HG03378 (cell line): ENCODE measurements at regions not wholly inside any gene's neighbourhood (a gene's known extent, or its start where the extent isn't known, plus 50 kb on each side); places are given as distances from the start of the nearest gene placed in this dataset.
A peak's percentile ranks its signal among the peaks of the same experiment; 100 is the strongest.

Experiments
- ATAC-seq: cut with Tn5 transposase; IDR thresholded peaks from one replicate; pipeline ENCODE4 v1.9.1; 2021; ENCODE audit warnings: mild to moderate bottlenecking, moderate library complexity; ENCODE audit not compliant: unreplicated experiment

- no peak for ATAC-seq
Measured at GRCh38 chr3:59547874-59548273, 498.0 kb upstream of the CFAP20DC start.

- ATAC-seq: no peak
Measured at GRCh38 chr3:59546522-59546921, 496.7 kb upstream of the CFAP20DC start.

DNA sequence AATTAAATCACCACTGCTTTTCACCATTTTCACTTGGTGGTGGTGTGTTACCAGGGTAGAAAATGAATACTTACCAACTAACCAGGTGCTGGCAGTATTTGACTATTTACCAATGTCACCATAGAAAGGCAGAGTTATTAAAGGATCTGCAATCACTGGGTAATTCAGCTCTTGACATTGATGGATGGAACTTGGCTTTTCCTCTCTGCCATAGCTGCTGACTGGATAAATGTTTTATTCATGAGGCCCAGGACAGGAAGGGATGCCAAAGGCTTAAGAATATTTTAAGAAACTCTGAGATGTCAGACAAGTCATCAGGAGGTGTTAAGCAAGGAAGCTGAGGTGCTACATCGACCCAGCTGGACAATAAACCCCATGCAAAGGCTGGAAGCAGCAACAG lies 495.5 kb upstream of the CFAP20DC start:
- ATAC-seq: no peak

- ATAC-seq: no peak
Measured at GRCh38 chr3:59542276-59542675, 492.5 kb upstream of the CFAP20DC start.

DNA sequence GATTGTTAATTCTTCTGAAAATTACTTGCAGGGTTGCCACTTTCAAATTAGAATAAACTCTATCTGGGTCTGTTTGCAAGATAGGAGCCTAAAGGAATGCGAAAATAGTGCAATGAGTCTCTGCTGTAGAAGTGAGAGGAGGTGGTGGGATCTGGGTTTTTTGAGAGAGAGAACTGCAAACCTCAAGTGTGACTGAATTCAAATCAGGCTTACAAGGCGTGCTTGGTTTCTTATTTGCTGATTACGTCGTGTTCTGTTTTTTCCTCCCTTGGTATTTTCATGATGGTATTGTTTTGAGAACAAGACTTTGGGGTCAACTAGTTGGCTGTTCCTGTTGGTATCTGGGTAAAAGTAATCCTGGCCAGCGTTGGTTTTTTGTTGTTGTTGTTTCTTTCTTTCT lies 490.9 kb upstream of the CFAP20DC start:
- ATAC-seq: peak; percentile 90

GRCh38 chr3:59540241-59540640 lies 490.4 kb upstream of the CFAP20DC start:
- ATAC-seq: no peak

GRCh38 chr3:59538753-59539432 lies 489.1 kb upstream of the CFAP20DC start:
- no peak for ATAC-seq

GRCh38 chr3:59535791-59536221 lies 486.0 kb upstream of the CFAP20DC start:
- ATAC-seq: no peak

GRCh38 chr3:59531994-59532393 lies 482.2 kb upstream of the CFAP20DC start:
- ATAC-seq: no peak

- no peak for ATAC-seq
Measured at GRCh38 chr3:59531066-59531745, 481.4 kb upstream of the CFAP20DC start.

- ATAC-seq: no peak
Measured at GRCh38 chr3:59528251-59528650, 478.4 kb upstream of the CFAP20DC start.

DNA sequence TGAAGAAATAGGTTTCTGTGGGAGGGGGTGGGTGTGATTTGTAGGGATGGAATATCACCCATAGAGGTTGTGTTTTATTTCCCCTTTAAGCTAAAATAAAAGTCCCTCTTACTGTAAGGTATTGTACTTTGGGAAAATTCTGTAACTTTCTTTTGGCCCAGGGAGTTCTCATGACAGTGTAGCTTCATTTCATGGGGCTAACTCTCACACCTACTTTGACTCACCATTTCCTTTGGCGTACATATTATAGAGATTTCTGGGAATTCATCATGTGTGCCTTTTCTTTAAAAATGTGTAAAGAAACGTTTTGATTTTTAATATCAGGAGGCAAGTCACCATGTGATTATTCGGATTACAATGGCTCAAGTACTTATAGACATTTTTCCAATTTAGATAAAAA lies 477.7 kb upstream of the CFAP20DC start:
- no peak for ATAC-seq

- no peak for ATAC-seq
Measured at GRCh38 chr3:59526999-59527398, 477.2 kb upstream of the CFAP20DC start.

GRCh38 chr3:59522550-59522949 lies 472.7 kb upstream of the CFAP20DC start:
- no peak for ATAC-seq

- no peak for ATAC-seq
Measured at GRCh38 chr3:59519094-59519493, 469.3 kb upstream of the CFAP20DC start.

- ATAC-seq: no peak
Measured at GRCh38 chr3:59518283-59519055, 468.6 kb upstream of the CFAP20DC start.

DNA sequence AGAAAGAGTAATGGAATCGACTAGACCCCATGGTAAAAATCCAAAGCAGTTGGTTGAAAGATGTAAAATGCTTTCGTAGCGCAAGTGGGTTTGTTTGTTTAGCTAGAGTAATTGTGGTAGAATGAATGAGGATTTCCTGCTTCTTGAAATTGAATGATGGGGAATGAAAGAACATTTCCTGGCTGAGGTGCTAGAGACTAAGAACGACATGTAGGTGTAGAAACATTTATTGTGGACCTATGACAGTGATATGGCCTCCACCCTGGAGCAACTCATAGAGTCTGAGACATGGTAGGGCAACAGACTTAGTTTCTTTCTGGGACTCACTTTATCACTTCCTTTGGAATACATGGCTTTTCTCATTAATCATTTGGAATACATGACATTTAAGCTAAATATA lies 467.6 kb upstream of the CFAP20DC start:
- ATAC-seq: no peak

- ATAC-seq: no peak
Measured at GRCh38 chr3:59515966-59516365, 466.1 kb upstream of the CFAP20DC start.

DNA sequence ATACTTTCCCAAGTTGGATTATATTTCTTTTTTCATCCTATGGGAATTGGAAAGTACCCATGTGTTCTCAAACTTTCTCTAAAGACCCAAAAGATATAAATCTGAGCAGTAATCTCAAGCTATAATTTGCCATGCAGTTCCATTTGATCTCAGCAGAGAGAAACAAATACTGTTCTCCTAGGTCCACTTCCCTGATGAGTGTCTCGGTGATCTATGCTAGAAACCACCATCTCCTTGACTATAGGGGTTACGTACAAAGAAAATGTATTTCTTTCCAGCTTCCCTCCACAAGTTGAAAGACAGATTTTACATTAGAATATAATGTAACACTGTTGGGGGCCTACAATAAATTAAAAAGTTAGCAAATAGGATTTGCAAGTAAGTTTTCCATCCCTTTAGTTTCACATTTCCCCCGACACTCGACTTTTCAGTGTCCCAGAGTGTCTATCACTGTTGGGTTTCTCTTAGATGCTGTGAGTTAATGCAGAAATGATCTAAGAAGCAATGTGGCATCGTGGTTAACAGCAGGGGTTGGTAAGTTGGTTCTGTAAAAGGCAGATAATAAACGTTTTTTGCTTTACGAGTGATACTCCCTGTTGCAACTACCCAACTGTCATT lies 465.1 kb upstream of the CFAP20DC start:
- no peak for ATAC-seq

DNA sequence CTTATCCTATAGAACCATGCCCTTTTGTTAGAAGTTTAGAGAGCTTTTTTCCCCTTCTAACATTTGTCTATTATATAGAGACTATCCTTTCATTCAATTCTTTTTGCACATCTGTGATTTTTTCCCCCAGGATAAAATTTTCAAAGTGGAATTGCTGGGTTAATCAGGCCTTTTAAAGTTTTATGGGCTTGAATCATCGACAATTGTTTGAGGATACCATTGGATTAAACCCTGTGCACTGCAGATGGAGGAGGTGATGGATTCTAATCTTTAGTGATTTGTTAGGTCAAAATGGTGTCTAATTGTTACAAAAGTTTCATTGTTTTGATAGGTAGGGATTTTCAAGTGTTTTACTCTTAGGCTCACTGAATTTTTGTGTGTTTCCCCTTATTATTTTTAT lies 463.7 kb upstream of the CFAP20DC start:
- no peak for ATAC-seq

GRCh38 chr3:59512066-59512465 lies 462.2 kb upstream of the CFAP20DC start:
- no peak for ATAC-seq
